HEK293 (cell line): ENCODE measurements at regions not wholly inside any gene's neighbourhood (a gene's known extent, or its start where the extent isn't known, plus 50 kb on each side); places are given as distances from the start of the nearest gene placed in this dataset.

ENCODE experiments used
- CTCF ChIP-seq: fragments of 450-650 bp; formaldehyde crosslinking; IDR thresholded peaks from 2 replicates; pipeline ENCODE4 v1.5.1; 2016; ENCODE audit warnings: missing biosample characterization, missing genetic modification characterization
- ZBTB49 ChIP-seq: fragments of 450-650 bp; formaldehyde crosslinking; IDR thresholded peaks from 2 replicates; pipeline ENCODE4 v1.5.1; 2016; ENCODE audit warnings: missing biosample characterization, missing genetic modification characterization, low read depth
- ZFHX2 ChIP-seq: fragments of 450-650 bp; formaldehyde crosslinking; conservative IDR thresholded peaks from 2 replicates; pipeline ENCODE4 v1.5.1; 2016; ENCODE audit warnings: missing biosample characterization, missing genetic modification characterization
- ZNF146 ChIP-seq: fragments of 450-650 bp; formaldehyde crosslinking; IDR thresholded peaks from 2 replicates; pipeline ENCODE4 v1.5.1; 2016; ENCODE audit warnings: missing biosample characterization, missing genetic modification characterization
- ZNF530 ChIP-seq: fragments of 450-650 bp; formaldehyde crosslinking; IDR thresholded peaks from 2 replicates; pipeline ENCODE4 v1.5.1; 2016; ENCODE audit warnings: low read depth, missing biosample characterization, missing genetic modification characterization
- ZNF555 ChIP-seq: fragments of 450-650 bp; formaldehyde crosslinking; conservative IDR thresholded peaks from 2 replicates; pipeline ENCODE4 v1.5.1; 2017; ENCODE audit warnings: missing biosample characterization, mild to moderate bottlenecking, missing genetic modification characterization, inconsistent platforms
- ZNF571 ChIP-seq: fragments of 450-650 bp; formaldehyde crosslinking; IDR thresholded peaks from 2 replicates; pipeline ENCODE4 v1.5.0; 2017; ENCODE audit warnings: missing biosample characterization, missing genetic modification characterization
- ZNF623 ChIP-seq: fragments of 450-650 bp; formaldehyde crosslinking; IDR thresholded peaks from 2 replicates; pipeline ENCODE4 v1.5.1; 2016; ENCODE audit warnings: missing biosample characterization, missing genetic modification characterization

- TF ChIP-seq ZNF555 (tag by site-specific recombination), result no peak
- no peak for TF ChIP-seq CTCF (tag by site-specific recombination)
- no peak for TF ChIP-seq ZNF571
- no peak for TF ChIP-seq ZFHX2 (tag by site-specific recombination)
- no peak for TF ChIP-seq ZBTB49 (tag by site-specific recombination)
- no peak for TF ChIP-seq ZNF146 (tag by site-specific recombination)
- no peak for TF ChIP-seq ZNF530
- no peak for TF ChIP-seq ZNF623 (tag by site-specific recombination)
These were observed 616.0 kb upstream of the CDH11 start for GRCh38 chr16:65737831-65738230.
